ENCODE measurements at regions not wholly inside any gene's neighbourhood (a gene's known extent, or its start where the extent isn't known, plus 50 kb on each side); places are given as distances from the start of the nearest gene placed in this dataset.

DNA sequence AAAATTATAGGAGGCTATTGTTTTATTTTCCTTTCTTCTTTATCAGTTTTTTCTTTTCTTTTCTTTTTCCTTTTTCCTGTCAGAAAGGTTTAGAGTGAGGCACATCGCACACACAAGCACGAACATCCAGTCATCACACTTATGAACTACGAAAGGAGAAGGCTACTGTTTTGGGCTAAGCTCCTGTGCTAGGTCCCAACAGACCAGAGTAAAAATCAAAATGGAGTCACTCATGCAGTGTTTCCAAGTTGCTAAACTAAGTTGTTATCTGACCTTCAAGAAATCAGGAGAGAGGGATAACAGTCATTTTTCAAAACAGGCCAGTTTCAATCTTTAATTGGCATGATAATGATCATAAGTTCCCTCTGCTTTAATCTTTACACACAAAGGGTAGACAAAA is 93.6 kb downstream of the CD24 start:
- no peak for ATAC-seq (replicated peaks in 6 of 8)
- Histone ChIP-seq H3K27ac (no peak overlapping the region), H3K4me3 (no peak overlapping the region), H3K4me1 (replicated peaks in 1 of 2) (peaks cover 2 to 3% of the 10 kb centered on the region in 2 donors)
- WGBS, 10 experiments = 83 to 100% (median 89%) methylated on average over 2 to 3 of the region's 3 CpGs; no CpG with 5 or more reads in 1 of the 10 experiments
- in situ Hi-C loops (cut with MboI; ENCODE audit: low pct_unique_long_range_greater_than_20kb in 2 of 9, low sequenced_read_pairs in 9 of 9, unreplicated experiment in 9 of 9) = no loop called here

DNA sequence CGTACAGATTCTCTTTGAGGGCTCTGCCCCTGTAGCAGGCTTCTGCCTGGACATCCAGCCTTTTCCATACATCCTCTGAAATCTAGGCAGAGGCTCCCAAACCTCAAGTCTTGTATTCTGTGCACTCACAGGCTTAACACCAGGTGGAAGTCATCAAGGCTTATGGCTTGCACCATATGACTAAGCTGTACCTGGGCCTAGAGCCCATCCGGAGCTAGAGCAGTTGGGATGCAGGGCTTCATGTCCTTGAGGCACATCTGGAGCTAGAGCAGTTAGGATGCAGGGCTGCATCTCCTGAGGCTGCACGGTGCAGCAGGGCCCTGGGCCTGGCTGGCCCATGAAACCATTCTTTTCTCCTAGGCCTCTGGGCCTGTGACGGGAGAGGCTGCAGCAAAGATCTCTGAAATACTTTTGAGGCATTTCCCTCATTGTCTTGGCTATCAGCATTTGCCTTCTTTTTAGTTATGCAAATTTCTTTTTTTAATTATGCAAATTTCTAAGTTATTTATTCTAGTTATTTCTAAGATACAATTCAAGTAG is 98.7 kb downstream of the CD24 start:
- Histone ChIP-seq H3K27ac (no peak overlapping the region), H3K4me1 (replicated peaks in 1 of 2) (no peaks in the 10 kb centered on the region), H3K4me3 (no peak overlapping the region)
- in situ Hi-C loops (cut with MboI; ENCODE audit: low pct_unique_long_range_greater_than_20kb in 2 of 9, low sequenced_read_pairs in 9 of 9, unreplicated experiment in 9 of 9) = no loop called here
- 20 to 94% (median 90%) methylated on average over 1 to 2 of the region's 4 CpGs; no CpG with 5 or more reads in 4 of the 10 experiments for WGBS, 10 experiments
- ATAC-seq (replicated peaks in 6 of 8) = no peak

DNA sequence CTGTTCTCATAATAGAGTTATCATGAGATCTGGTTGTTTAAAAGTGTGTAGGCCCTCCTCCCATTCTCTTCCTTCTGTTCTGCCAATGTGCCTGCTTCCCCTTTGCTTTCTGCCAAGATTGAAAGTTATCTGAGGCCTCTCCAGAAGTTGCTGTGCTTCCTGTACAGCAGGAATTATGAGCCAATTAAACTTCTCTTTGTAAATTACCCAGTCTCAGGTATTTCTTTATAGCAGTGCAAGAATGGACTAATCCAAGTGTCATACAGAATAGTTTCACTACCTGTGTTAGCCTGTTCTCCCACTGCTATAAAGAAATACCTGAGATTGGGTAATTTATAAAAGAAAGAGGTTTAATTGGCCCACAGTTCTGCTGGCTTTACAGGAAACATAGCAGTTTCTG is 100.0 kb downstream of the CD24 start:
- ATAC-seq (replicated peaks in 6 of 8) = no peak
- Histone ChIP-seq H3K27ac (no peak overlapping the region), H3K4me3 (no peak overlapping the region), H3K4me1 (replicated peaks in 1 of 2) (no peaks in the 10 kb centered on the region)
- in situ Hi-C loops (cut with MboI; ENCODE audit: low pct_unique_long_range_greater_than_20kb in 2 of 9, low sequenced_read_pairs in 9 of 9, unreplicated experiment in 9 of 9) = no loop called here

DNA sequence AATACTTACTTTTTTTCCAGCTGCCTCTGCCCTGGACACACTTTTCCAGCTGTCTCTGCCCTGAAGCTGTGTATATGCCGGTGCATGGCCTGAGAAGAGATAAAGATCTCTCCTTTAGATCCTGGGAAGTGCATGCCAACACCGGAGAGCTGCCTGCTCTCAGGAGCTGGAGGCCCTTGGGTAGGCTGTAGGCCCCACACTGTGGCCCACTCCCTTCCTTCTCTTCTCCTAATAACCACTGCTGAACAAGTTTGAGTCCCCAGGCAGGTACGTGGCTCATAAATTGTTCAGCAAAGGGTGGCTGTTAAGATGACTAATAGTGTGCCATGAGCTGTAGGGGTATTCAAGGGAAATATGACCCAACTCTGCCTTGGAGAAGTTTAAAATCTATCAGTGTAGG is 102.5 kb downstream of the CD24 start:
- in situ Hi-C loops (cut with MboI; ENCODE audit: low pct_unique_long_range_greater_than_20kb in 2 of 9, low sequenced_read_pairs in 9 of 9, unreplicated experiment in 9 of 9) = no loop called here

DNA sequence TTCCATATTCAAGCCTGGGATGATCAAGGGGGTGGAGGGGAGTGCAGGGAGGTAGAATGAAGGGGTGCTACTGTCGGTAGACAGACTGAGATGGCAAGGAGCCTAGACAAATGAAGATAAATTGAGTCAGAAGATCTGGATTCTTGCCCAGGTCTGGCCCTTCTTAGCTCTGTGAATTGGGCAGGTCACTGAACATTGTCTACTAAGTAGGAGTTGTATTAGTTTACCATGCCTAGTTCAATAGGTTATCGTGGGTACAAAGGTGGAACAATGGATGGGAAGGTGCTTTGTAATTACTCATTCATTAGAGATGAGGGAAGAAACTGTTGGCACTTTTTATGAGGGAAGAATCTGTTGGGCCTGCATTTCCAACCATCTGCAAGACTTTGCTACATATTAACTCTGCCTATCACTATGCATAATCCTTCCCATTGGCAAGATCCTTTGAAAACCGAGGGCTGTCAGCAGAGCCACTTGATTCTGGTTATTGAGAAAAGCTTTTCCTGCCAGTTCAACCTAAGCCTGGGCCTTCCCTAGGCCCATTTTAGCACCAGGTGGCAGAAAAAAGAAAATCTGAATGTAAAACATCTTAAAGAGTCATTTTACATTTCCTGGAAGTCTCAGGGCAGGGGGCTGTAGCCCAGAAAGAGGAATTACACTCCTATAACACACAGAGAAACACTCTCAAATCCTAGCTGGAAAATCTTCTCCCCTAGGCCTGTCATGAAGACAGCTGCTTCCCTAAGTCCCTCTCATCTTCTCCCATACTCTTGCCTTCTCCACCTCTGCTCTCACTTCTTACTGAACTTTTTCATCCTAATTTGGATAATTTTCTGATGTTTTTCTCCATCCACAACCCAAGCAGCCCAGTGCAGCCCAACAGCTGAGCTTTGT is 103.5 kb downstream of the CD24 start:
- Histone ChIP-seq H3K27ac (no peak overlapping the region), H3K4me3 (no peak overlapping the region), H3K4me1 (replicated peaks in 1 of 2) (no peaks in the 10 kb centered on the region)
- ATAC-seq (replicated peaks in 6 of 8) = peak in 3 of 8 experiments; percentile 55 to 77 (median 74)
- WGBS, 10 experiments = 13 to 41% (median 33%) methylated on average over 1 to 2 of the region's 3 CpGs; no CpG with 5 or more reads in 3 of the 10 experiments
- in situ Hi-C loops (cut with MboI; ENCODE audit: low pct_unique_long_range_greater_than_20kb in 2 of 9, low sequenced_read_pairs in 9 of 9, unreplicated experiment in 9 of 9) = no loop called here

More for the DNA sequence above, 102.5 kb downstream of the CD24 start:
- H3K4me1 ChIP-seq (replicated peaks in 1 of 2) = no peaks in the 10 kb centered on the region
- ATAC-seq (replicated peaks in 6 of 8) = peak in 2 of 8 experiments; percentile 41 to 74
- no peak overlapping the region for H3K27ac ChIP-seq
- H3K4me3 ChIP-seq = no peak overlapping the region
- WGBS, 10 experiments = 17 to 93% (median 76%) methylated on average over 1 to 3 of the region's 3 CpGs; no CpG with 5 or more reads in 5 of the 10 experiments

DNA sequence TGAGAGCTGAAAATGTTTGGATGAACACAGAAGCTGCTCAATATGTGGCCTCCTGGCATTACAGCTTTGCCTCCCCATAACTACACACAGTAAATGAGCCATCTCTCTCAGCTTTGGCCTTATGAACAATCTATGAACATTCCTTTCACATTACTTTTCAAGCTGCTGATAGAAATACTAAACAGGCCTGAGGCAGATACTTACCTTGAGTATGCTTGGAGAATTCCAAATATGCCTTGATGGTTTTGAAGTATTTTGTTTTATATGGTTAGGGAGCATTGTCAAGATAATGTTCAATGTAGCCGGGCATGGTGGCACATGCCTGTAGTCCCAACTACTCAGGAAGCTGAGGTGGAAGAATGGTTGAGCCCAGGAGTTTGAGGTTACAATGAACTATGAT is 104.5 kb downstream of the CD24 start:
- ATAC-seq (replicated peaks in 6 of 8) = peak in 2 of 8 experiments; percentile 20 to 39
- H3K4me3 ChIP-seq = no peak overlapping the region
- 0 to 100% (median 88%) methylated on average over 1 of the region's 1 CpG; no CpG with 5 or more reads in 5 of the 10 experiments for WGBS, 10 experiments
- in situ Hi-C loops (cut with MboI; ENCODE audit: low pct_unique_long_range_greater_than_20kb in 2 of 9, low sequenced_read_pairs in 9 of 9, unreplicated experiment in 9 of 9) = no loop called here
- H3K27ac ChIP-seq = no peak overlapping the region
- H3K4me1 ChIP-seq (replicated peaks in 1 of 2) = no peaks in the 10 kb centered on the region

DNA sequence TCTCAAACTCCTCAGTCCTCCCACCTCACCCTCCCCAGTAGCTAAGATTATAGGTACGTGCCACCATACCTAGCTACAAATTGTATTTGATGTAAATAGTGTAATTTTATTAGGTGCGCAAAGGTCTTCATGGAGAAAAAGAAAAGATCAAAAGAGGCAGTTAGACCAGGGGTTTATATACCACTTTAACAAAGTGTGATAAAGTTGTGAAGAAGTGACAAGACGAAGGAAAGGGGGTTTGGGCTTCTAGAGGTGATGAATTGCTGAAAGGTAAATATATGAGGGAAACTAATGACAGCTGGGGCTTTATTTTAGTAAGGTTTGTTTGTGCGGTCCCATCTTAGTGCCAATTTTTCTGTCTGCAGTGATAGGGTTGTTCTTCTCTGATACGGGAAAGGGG is 105.3 kb downstream of the CD24 start:
- no peaks in the 10 kb centered on the region for H3K4me1 ChIP-seq (replicated peaks in 1 of 2)
- no peak overlapping the region for H3K4me3 ChIP-seq
- WGBS, 10 experiments = 81 to 100% (median 93%) methylated on average over 1 to 5 of the region's 5 CpGs; no CpG with 5 or more reads in 3 of the 10 experiments
- in situ Hi-C loops (cut with MboI; ENCODE audit: low pct_unique_long_range_greater_than_20kb in 2 of 9, low sequenced_read_pairs in 9 of 9, unreplicated experiment in 9 of 9) = no loop called here
- H3K27ac ChIP-seq = no peak overlapping the region
- ATAC-seq (replicated peaks in 6 of 8) = no peak

DNA sequence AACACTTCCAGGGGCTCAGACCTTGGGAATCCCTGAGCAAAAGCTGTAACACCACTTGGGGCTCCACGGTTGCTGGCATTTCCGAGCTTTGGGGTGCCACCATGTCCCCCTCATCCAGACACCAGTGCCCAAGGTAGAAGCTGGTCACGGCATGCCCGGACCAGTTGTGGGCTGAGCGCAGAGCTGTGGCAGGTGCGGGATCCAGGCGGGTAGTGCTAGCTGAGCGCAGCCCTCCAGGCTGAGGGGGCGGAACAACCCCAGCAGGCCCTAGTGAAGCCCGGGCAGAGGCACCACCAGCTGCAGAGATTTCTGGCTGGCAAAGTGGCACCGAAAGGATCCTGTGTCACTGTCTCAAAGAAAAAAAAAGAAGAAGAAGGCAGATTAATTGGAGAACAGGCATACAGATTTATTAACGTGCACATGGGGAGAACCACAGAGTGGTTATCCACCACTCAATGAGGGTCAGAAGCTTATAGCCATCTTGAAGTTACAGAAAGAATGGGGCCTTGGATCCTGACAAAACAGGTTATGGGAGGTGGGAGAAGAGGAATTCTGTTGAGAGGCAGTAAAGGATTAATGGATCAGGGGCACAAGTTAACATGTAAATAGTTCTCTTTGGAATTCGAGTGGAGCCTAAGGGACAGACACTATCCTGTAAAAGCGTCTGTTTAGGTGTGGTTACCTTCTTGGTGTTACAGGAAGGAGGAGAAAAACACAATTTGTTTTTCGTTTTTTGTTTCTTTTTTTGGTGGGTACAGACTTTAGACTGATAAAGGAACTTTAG is 107.5 kb downstream of the CD24 start:
- H3K27ac ChIP-seq = no peak overlapping the region
- H3K4me1 ChIP-seq (replicated peaks in 1 of 2) = no peaks in the 10 kb centered on the region
- no peak overlapping the region for H3K4me3 ChIP-seq
- 20 to 93% (median 71%) methylated on average over 1 to 6 of the region's 15 CpGs; no CpG with 5 or more reads in 1 of the 10 experiments for WGBS, 10 experiments
- in situ Hi-C loops (cut with MboI; ENCODE audit: low pct_unique_long_range_greater_than_20kb in 2 of 9, low sequenced_read_pairs in 9 of 9, unreplicated experiment in 9 of 9) = no loop called here
- no peak for ATAC-seq (replicated peaks in 6 of 8)

DNA sequence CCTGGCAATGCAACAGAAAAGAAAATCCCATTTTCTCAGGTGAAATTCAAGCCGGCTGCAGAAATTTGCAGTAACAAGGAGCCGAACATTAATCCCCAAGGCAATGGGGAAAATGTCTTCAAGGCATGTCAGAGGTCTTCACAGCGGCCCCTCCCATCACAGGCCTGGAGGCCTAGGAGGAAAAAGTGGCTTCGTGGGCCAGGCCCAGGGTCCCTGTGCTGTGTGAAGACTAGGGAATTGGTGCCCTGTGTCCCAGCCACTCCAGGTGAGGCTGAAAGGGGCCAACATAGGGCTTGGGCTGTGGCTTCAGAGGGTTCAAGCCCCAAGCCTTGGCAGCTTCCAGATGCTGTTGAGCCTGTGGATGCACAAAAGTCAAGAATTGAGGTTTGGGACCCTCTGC is 111.7 kb downstream of the CD24 start:
- H3K4me3 ChIP-seq = no peak overlapping the region
- H3K27ac ChIP-seq = no peak overlapping the region
- no peak for ATAC-seq (replicated peaks in 6 of 8)
- H3K4me1 ChIP-seq (replicated peaks in 1 of 2) = no peaks in the 10 kb centered on the region
- 50 to 89% (median 71%) methylated on average over 2 to 4 of the region's 4 CpGs; no CpG with 5 or more reads in 4 of the 10 experiments for WGBS, 10 experiments
- in situ Hi-C loops (cut with MboI; ENCODE audit: low pct_unique_long_range_greater_than_20kb in 2 of 9, low sequenced_read_pairs in 9 of 9, unreplicated experiment in 9 of 9) = no loop called here

DNA sequence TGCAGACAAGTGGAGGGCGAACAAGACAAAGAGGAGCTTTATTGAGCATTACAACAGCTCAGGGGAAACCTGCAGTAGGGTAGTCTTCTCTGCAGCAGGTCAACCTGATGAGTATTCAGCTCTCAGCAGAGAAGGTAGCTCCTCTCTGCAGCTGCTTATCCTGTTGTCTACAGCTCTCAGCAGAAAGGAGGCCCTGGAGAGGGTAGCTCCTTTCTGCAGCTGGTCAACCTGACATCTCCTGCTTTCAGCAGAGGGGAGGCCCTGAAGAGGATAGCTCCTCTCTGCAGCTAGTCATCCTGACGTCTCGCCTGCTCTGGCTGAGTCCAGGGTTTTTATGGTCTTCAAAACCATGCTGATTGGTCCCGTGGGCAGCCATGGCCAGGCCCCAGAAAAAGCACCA is 113.6 kb downstream of the CD24 start:
- 0 to 92% (median 50%) methylated on average over 1 to 4 of the region's 4 CpGs; no CpG with 5 or more reads in 2 of the 10 experiments for WGBS, 10 experiments
- Histone ChIP-seq H3K27ac (no peak overlapping the region), H3K4me3 (no peak overlapping the region), H3K4me1 (replicated peaks in 1 of 2) (no peaks in the 10 kb centered on the region)
- in situ Hi-C loops (cut with MboI; ENCODE audit: low pct_unique_long_range_greater_than_20kb in 2 of 9, low sequenced_read_pairs in 9 of 9, unreplicated experiment in 9 of 9) = no loop called here
- ATAC-seq (replicated peaks in 6 of 8) = no peak

DNA sequence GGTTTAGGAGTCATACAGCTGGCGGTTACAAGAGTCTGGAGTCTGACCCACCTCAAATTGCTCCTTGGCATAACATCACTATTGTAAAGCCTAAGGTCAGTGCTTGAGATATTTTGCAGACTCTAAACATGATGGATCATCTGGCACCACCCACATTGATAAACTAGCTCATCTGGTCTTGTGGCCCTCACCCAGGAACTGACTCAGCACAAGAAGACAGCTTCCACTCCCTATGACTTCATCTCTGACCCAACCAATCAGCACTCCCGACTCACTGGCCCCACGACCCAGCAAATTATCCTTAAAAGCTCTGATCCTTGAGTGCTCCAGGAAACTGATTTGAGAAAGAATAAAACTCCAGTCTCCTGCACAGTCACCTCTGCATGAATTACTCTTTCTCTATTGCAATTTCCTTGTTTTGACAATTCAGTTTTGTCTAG is 115.9 kb downstream of the CD24 start:
- Histone ChIP-seq H3K27ac (no peak overlapping the region), H3K4me1 (replicated peaks in 1 of 2) (no peaks in the 10 kb centered on the region), H3K4me3 (no peak overlapping the region)
- peak in 7 of 8 experiments; percentile 6 to 94 (median 65) for ATAC-seq (replicated peaks in 6 of 8)
- in situ Hi-C loops (cut with MboI; ENCODE audit: low pct_unique_long_range_greater_than_20kb in 2 of 9, low sequenced_read_pairs in 9 of 9, unreplicated experiment in 9 of 9) = no loop called here
- 0 to 78% (median 67%) methylated on average over 1 to 3 of the region's 3 CpGs; no CpG with 5 or more reads in 3 of the 10 experiments for WGBS, 10 experiments

DNA sequence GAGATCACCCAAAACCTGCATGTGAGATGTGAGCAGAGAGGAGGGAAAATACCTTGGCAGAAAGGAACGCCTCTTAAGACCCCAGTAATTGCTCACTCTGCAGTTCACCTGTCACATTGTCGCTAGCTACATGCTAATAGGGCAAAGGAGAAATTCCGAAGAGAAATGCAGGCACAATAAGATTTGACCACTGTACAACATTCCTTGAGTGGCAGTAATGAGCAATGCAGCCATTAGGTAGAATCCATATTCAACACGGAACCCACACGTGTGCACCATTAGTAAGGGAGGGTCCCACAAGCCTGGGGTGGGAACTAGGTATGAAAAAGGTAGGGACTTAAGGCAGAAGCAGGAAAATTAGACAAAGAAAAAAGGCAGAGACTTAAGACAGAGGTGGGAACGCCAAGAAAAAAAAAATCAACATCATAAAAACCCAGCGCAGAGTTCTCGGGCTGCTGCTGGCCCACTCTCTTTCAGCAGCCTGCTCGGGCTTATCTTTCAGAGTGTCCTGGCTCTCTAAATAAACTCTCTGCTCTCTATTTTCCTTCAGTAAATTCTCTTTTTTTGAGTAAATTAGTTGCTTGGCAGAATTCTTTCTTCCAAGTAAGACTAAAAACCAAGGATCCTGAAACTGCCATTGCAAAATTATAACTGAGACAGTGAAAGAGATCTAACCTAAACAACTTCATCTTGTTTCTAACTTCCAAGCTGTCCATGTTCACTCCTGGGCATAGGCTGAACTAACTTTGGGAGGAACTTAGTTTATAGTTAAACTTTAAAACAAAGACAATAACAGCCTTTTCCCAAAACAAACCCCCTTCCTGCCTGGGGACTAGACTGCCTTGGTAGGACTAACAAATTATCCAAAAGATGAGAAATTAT is 116.5 kb downstream of the CD24 start:
- no peaks in the 10 kb centered on the region for H3K4me1 ChIP-seq (replicated peaks in 1 of 2)
- 63 to 100% (median 82%) methylated on average over 2 to 9 of the region's 9 CpGs for WGBS, 10 experiments
- no peak overlapping the region for H3K4me3 ChIP-seq
- H3K27ac ChIP-seq = no peak overlapping the region
- ATAC-seq (replicated peaks in 6 of 8) = no peak
- in situ Hi-C loops (cut with MboI; ENCODE audit: low pct_unique_long_range_greater_than_20kb in 2 of 9, low sequenced_read_pairs in 9 of 9, unreplicated experiment in 9 of 9) = no loop called here
